NCI-H446 treated with DMSO at 0.1 percent for 48 hours (cell line): ENCODE measurements at regions not wholly inside any gene's neighbourhood (a gene's known extent, or its start where the extent isn't known, plus 50 kb on each side); places are given as distances from the start of the nearest gene placed in this dataset.

Source experiments
- DNase-seq: peaks from one replicate; lab custom pipeline; 2025; lab: John Stamatoyannopoulos, UW

DNA sequence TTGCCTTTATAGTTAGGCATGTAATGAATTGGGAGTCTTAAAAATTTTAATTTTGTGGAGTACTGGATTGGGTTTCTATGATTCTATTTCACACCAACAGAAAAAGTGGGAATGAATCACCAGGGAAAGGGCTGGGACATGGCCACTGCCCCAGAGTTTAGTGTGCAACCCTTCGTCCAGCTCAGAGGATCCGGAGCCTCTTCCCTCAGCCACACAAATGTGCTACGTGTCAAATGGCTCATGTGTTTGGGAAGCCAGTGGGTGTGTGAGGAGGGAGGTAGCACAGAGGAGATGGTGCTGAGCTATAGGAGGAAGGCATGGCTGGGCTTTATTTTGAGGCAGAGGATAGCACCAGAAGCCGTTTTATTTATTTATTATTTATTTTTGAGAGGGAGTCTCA, 247.3 kb downstream of the SIPA1L2 start:
- no peak for DNase-seq

DNA sequence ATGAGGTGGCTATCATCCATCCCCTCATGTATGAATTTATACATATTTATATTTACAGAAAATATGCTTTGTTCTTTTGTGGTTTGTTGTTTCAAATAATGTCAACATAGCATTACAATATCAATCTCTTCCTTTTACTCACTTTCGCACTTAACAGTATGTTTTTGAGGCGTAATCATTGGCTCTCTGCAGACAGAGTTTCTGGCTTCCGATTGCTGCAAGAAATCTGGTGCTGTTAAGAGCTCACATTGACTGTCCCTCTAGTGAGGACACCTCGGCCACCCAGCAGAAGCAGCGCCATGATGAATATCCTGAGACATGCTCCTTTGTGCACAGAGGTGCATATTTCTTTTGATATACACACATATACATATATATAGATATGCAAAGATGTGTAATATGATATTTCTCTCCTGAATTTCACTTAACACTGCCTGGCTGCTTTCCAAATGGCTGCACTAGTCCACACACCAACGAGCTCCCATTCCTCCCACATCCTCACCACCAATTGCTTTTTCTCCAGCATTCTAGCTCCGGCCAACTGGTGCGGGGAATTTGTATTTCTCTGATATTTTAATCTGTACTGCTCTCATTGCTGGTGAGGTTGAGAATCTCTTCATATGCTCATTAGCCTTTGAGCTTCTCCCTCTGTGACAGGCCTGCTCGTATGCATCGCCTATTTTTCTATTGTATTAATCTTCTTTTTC, 248.4 kb downstream of the SIPA1L2 start:
- DNase-seq, result no peak

DNA sequence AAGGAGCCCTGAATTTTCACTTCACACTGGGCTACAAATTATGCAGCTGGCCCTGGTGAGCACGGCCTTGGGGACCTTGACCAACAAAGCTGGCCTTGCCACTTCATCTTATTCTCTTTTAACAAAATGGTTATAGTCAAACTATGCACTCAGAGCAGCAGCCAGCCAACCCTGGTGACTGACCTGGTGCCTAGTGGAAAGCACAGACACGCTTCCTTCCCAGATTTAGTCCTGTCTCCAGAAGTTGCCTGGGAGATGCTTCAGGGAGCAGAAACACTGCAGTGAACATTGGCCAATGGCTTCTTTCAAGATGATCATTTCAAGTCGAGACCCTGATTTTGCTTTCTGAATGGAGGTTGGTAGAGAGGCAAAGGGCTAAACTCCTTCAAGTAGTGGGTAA, 249.3 kb downstream of the SIPA1L2 start:
- no peak for DNase-seq

DNA sequence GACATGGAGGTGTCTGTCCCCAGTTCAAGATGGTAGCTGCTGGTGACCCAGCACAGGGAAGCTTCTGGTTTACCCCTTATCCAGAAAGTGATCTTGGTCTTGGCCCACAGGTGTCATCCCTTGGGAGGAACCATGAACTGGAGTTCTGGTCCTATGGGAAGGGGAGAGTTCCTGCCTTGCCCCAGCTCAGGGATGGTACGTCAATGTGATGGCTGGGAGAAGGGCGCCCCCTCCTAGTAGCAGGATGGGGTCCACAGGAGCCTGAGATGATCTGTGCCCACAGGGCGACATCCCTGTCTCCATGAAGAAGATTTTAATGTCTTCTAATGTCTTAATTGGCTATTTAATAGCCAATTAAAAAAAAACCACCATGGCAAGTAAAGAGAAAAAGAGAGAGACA, 249.8 kb downstream of the SIPA1L2 start:
- DNase-seq, result no peak

DNA sequence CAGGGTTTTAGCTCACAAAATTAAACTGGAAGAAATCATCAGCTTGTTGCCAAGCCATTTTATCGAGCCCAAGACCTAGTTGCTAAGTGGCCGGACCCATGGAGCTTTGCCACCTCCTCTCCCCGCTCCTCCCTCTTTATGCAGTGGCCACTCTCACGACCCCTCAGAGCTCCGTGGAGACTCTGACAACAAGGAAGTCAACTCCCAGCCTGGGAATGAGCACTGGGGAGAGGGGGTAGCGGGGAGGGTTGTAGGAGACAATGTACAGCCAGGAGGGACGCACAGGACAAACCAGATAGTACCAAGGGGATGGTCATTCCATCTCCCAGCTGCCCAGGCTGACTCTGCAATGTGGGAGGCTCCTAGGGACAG, 250.9 kb downstream of the SIPA1L2 start:
- DNase-seq, result no peak

DNA sequence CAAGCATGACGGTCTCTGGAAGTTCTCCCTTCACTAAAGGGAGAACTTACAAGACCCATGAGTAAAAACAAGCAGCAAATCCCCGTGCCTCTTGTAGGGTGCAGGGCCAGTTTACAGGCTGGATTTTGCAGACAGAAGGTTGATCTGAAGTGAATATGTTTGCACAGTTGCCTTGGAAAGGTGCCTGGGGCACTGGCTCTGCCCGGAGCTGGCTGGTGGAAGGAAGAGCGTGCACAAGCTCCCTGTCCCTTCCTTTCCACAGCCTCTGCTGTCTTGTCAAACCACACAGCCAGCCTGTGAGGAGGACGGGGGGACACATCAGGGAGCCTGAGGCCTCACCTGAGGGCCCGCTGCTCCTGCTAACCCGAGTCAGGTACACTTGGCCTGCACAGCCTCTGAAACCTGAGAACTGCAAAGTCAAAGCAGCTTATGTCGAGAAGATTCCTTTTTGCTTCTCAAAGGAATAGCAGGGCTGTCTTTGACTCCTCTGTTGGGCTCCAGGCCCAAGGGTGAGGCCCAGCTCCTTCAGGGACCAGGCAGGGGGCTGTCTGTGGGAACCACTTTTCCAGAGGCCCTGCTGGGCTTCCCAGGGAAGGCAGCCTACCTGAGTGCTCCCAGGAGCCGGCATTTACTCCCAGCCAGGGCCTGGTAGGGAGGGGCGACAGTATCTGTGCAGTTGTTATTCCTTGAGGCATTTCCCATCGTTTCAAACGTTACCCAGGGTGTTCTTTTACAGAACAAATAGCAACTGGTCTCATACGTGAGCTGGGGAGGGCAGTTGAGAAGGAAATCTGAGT, 251.5 kb downstream of the SIPA1L2 start:
- DNase-seq, result peak; percentile 44

DNA sequence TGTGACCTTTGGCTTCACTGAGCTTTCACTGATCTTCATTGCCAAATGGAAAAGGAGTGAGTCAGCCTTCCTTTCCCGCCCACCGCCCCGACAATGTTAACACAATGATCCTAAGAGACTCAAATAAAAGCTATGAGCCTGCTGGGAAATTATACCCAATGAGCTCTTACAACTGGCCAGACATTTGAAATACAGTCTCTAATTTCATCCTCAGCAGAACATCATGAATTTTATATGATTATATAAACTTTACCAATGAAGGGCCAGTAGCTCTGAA, 252.5 kb downstream of the SIPA1L2 start:
- DNase-seq, result no peak

DNA sequence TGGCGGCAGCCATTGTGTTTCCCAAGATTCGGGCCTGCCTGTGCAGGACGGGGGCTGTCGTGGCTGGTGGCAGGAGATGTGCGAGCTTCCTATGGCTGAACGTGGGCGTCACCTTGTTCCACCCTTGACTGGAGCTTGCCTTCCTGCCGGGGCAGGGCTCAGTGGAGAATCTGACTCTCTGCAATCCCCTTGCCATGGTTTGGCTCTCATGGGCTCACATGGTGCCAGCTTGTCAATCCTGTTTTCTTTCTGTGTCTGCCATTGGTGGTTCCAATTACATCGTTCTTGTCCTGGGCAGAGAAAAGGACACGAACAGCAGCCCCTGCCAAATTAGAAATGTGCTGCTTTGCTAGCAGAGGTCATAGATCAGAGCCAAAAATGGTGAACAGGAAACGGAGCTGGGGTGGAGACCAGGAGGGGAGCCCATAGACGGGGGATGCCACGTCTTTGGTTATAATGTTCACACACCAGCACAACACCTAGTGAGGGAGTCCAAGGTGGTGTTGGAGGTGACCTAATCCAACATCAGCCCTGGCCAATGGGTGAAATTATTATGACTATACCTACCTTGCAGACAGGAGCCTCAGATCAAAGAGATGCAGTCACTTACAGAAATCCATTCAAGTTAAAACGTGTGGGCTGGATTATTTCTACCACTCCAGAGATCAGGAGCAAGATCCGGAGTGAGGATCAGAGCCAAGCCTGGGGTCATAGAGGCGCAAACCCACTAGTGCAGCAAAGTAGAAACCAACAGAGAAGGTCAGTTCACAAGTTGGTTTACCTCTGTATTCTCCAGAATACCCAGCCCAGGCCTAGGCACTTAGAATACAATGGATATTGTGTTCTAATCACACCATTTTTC, 253.1 kb downstream of the SIPA1L2 start:
- peak; percentile 35 for DNase-seq

DNA sequence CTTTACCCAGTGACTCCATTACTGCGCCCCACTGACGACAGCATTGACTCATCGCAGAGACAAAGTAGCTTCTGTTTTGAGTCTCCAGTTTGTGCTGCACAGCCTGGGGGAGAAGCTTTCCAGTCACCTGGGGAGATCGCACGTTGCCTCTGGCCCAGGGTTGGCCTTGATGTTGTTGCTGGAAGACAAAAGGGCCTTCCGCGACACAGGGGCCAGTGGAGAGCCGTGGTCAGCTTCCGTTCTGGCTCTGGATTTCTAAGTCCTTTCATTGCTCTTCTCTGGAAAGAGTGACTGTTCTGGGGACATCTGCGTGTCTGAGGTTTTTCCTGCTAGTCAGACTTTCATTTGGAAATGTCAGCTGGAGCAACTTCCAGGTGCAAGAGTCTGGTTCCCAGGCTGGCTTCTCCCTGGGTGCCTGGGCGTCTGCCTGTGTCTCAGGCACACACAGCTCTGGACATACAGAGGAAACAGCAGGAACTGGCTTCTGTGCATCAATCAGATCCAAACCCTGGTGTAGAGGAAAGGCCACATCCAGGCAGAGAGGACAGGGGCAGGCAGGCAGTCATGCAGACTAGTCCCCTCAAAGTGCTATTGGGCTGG, 257.0 kb downstream of the SIPA1L2 start:
- DNase-seq, result no peak

DNA sequence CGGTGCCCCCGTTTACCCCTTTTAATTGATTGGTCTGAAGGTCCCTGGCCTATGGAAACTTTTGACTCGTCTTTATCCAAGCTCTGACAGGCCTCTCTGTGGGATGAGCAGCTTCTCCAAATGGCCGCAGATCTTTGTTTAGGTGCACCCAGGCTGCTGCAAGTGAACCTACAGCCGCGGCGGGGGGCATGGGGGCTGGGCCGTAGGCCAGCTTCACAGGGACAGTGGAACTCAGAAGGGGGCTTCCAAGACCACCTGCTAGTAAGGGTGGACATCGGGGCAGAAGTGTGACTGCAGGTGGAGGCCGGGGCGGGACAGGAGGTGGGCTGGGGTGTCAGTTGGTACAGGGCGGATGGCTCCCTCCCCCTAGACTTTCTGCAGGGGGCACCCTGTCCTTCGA, 257.5 kb downstream of the SIPA1L2 start:
- DNase-seq, result no peak

DNA sequence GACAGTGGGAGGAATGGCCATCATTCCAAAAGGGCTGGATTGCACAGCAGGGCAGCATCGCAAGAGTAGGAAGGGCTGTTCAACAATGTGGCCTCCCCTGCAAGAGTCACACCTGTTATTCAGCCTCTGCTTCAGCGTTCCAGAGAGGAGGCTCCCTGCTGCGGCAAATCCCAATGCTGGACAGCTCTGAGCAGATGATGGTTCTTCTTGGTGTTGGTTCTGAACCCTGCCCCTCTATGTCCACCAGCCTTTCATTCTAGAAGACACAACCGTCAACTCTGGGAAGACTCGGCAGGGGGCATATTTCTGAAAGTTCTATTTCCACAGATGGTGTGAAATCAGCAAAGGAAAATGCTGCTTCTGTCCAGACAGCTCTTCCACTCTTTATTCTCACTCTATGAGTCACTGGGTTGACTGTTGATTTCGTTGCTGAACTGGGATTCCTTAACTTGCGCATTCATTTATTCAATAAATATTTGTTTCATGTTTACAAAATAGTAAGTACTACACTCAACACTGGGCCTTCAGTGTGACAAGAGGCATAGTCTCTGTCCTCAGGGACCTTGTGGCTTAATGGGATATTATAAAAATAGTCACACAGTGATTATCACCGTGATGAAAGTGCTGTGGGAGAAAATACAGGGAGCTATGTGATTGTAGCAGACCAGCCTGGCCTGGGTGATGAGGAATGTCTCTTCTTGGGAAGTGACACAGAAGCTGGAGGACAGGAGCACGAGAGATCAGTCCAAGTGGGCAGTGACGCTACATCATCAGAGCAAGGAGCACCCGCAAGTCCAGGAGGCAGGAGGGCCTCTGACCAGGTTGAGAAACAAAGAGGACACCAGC, 260.3 kb downstream of the SIPA1L2 start:
- DNase-seq, result no peak

DNA sequence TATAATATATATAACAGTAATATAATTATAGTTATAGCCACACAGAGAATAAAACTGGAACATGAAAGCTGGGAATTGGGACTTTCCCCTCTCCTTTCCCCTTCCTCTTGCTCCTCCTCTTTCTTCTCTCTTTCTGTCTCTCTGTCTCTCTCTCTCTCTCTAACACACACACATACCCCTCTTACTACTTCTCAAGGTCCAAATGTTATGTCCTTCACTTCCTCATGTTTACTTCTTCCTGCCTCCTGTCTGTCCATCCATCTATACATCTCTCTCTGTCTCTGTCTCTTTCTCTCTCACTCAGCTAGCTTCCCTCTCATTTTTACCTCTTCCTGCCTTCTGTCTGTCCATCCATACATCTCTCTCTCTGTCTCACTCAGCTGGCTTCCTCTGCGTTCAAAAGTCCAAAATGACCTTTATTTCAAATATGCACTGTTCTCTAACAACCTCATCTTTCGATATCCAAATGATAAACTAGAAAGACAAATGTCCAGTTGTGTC, 261.1 kb downstream of the SIPA1L2 start:
- DNase-seq, result no peak

DNA sequence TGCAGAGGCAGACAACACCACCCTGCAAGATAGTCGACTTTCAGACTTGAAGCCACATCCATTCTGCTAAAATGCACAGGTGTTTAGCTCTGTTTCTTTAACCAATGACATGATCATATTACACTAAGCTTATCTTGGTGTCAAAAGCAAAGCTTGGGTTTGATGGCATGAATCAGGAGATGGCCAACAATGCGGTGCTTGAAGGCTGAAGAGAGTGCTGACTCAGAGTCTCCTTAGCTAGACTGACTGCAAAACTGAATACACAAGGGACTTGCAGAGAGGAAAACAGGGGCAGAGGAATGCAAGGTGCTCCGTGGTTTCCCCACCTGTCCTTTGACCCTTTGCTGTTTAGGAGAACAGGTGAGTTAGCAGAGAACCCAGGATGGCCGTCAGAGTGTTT, 262.6 kb downstream of the SIPA1L2 start:
- no peak for DNase-seq

DNA sequence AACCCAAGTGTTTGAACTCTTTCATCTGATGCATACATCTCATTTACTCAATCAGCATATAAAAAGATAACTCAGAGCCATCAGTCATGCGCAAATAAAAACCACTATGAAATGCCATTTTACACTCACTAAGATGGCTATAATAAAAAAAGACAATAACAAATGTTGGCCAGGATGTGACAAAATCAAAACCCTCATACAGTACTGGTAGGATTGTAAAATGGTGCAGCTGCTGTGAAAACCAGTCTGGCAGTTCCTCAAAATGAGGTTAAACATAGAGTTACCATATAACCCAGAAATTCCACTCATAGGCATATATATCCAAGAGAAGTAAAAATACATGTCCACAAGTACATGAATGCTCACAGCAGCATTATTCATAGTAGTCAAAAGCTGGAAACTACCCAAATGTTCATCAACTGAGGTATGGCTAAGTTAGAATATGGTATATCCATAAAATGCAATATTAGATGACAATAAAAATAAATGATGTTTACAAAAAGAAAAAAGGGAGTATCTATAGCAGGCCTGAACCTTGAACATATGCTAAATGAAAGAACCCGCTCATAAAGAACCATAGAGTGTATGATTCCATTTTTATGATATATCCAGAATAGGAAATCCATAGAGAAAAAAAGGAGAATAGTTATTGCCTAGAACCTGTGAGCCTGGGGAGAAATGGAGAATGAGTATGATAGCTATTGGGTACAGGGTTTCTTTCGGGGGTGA, 265.1 kb downstream of the SIPA1L2 start:
- DNase-seq, result no peak

DNA sequence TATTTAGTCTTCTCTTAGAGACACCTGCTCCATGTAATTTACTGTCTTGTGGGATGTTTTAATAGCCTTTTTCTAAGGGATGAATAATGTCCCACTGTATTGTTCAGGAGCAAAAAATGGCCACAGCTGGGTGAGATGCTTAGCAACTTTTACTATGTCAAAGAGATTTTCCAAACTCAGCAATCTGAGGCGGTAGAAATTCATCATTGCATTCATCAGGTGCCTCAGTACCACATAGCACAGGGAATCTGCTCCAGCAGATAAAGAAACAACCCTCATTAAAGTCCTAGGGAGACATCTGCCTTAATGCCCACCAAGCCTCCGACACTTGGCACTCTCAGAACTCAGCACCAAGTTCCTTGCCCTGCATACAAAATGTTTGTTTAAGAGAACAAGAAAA, 266.9 kb downstream of the SIPA1L2 start:
- no peak for DNase-seq

DNA sequence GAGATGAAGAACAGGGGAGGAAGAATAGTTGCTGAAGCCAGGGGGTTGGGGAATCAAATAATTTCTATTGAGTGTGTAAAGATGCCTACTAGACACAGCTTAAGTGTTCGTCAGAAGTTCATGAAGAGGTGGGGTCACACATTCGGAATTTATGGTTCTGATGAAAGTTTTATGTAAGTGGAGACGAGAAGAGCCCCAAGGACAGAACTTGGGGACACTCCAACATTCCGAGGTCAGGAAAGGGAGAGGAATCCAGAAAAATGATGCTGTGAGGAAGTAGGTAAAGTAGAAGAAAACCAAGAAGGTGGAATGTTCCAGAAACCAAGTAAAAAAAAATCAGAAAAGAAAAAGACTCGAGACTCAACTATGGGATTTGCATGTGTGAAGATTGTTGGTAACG, 272.5 kb downstream of the SIPA1L2 start:
- no peak for DNase-seq

DNA sequence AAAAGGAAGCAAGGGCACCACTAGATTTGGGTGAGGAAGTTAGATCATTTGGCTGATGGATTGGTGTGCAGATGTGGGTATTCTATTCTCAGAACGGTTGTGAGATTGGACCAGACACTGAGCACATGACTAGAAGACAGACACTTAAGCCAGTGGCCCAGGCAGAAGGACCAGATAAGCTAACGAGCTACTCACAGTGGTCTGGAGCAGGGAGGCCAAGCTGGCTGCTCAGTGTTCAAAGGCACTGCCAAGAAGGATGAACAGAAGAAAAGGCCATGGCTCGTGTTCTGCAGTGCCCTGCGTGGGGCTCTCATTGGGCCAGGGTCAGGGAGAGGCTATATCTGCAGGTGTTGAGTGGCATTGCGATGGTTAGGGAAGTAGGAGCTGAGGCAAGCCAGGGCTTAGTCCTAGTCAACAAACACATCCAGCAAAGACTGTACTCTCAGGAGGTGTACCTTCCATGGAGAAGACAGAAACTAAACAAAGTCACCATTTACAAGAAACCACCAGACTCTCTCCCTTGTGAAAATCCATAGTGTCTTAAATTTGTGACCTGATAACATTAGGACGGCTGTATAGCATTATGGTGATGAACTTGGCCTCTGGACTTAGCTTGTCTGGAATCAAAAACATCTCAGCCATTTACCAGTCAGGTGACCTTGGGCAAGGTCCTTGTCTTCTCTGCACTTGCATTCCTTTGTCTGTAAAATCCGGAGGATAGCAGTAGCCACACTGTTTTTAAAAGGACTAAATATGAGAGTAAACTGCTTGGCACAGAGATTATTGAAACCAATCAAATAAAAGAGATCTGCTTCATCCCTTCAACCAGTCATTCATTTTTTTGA, 274.5 kb downstream of the SIPA1L2 start:
- DNase-seq, result no peak

DNA sequence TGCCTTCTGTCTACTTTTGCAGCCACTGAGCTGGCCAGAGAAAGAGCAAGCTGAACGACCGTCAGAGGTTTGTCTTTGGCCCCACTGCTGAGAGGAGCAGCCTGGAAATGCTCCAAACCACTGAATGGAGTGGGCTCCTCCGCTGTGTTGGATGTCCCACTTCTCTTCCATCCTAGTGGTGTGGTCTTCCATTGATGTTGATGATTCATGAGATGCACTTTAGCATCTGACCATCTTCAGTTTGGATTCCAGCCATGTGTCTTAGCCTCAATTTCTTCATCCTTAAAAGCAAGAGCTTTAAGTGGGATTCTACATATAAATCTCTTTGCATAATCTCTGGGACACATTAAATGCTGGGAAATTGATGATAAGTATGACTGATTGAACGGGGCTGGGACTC, 276.9 kb downstream of the SIPA1L2 start:
- no peak for DNase-seq

DNA sequence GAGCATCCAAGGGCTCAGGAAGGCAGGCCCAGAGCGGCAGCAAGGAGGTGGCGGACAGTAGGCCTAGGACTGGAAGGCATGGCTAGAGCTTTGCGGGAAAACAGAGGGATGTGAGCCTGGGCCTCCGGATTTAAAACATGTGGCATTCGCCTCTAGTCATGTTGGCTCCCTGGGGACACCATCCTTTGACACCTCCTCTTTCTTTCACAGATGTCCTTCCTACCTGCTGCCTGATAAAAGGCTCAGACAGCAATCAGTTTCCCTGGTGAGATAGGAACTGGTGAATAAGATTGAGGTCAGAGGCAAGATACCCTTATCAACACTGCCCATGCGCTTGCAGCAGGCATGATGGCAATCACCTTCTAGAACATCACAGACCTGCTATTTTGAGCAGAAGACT, 277.6 kb downstream of the SIPA1L2 start:
- no peak for DNase-seq

DNA sequence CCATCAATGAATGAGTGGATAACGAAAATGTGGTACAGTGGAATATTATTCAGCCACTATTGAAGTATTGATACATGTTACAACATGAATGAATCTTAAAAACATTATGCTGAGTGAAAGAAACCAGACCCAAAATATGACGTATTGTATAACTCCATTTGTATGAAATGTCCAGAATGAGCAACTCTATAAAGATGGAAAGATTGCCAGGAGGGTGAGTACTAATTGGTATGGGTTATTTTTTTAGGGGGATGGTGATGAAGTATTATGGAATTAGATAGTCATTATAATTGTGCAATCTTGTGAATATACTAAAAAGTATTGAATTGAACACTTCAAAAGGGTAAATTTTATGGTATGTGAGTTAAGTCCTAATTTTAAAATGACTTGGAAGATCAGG, 278.6 kb downstream of the SIPA1L2 start:
- no peak for DNase-seq
